ENCODE measurements at regions not wholly inside any gene's neighbourhood (a gene's known extent, or its start where the extent isn't known, plus 50 kb on each side); places are given as distances from the start of the nearest gene placed in this dataset.

DNA sequence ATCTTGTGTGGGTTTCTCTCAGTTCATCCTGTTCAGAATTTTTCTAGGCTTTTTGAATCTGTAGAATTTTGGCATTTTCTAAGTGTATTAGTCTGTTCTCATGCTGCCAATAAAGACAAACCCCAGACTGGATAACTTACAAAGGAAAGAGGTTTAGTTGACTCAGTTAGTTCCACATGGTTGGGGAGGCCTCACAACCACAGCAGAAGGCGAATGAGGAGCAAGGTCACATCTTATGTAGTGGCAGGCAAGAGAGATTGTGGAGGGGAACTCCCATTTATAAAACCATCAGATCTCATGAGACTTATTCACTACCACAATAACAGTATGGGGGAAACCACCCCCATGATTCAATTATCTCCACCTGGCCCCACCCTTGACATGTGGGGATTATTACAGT lies 199.2 kb downstream of the ST6GAL2 start:
- H3K27me3 ChIP-seq, result no peaks in the 10 kb centered on the region
- intact Hi-C loops (cut with DNase I), result no loop called here
- no peaks in the 10 kb centered on the region for H3K4me1 ChIP-seq
- H3K36me3 ChIP-seq, result no peaks in the 10 kb centered on the region
- H3K9me3 ChIP-seq, result peaks cover 0 to 10% (median 0%) of the 10 kb centered on the region in 3 donors
- 100% methylated on average over 1 of the region's 1 CpG; no CpG with 5 or more reads in 1 of the 2 donors for WGBS, 2 donors
- no peak for DNase-seq
- TF ChIP-seq POLR2A (IDR thresholded peaks at IDR 0.05), result no peak
- TF ChIP-seq, protein P1, sequence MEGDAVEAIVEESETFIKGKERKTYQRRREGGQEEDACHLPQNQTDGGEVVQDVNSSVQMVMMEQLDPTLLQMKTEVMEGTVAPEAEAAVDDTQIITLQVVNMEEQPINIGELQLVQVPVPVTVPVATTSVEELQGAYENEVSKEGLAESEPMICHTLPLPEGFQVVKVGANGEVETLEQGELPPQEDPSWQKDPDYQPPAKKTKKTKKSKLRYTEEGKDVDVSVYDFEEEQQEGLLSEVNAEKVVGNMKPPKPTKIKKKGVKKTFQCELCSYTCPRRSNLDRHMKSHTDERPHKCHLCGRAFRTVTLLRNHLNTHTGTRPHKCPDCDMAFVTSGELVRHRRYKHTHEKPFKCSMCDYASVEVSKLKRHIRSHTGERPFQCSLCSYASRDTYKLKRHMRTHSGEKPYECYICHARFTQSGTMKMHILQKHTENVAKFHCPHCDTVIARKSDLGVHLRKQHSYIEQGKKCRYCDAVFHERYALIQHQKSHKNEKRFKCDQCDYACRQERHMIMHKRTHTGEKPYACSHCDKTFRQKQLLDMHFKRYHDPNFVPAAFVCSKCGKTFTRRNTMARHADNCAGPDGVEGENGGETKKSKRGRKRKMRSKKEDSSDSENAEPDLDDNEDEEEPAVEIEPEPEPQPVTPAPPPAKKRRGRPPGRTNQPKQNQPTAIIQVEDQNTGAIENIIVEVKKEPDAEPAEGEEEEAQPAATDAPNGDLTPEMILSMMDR (IDR thresholded peaks at IDR 0.05), result no peak
- H3K27ac ChIP-seq, result no peak overlapping the region
- H3K4me3 ChIP-seq, result no peak overlapping the region

DNA sequence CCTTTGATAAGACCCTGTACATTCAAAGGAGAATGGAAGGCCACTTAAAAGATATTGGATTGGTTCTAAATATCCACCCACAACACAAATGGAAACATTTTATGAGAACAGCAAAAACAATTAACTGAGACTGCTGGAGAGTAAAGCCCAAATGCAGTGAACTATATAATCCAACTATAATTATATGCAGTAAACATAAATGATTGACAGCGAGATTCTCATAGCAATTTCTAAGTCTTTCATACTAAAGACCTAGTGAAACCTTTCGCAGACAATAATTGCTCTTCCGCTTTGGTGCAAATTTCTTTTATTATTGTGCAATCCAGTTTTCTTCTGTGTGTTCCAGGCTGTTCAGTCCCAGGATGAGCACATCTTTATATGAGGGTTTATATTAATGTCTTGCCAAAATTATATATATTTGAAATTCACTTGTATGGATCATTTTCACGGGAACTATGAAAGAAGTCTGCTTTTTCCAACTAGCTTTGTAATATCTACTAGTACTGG lies 190.9 kb downstream of the ST6GAL2 start:
- intact Hi-C loops (cut with DNase I), result no loop called here
- H3K4me3 ChIP-seq, result no peak overlapping the region
- no peaks in the 10 kb centered on the region for H3K4me1 ChIP-seq
- H3K27ac ChIP-seq, result no peak overlapping the region
- no peak for DNase-seq
- H3K27me3 ChIP-seq, result no peaks in the 10 kb centered on the region
- H3K9me3 ChIP-seq, result no peaks in the 10 kb centered on the region
- no peaks in the 10 kb centered on the region for H3K36me3 ChIP-seq
- TF ChIP-seq, protein P1 (IDR thresholded peaks at IDR 0.05), result no peak
- no peak for TF ChIP-seq POLR2A (IDR thresholded peaks at IDR 0.05)
- whole genome bisulfite sequencing, 2 donors, result 89 to 92% methylated on average over 4 of the region's 4 CpGs

DNA sequence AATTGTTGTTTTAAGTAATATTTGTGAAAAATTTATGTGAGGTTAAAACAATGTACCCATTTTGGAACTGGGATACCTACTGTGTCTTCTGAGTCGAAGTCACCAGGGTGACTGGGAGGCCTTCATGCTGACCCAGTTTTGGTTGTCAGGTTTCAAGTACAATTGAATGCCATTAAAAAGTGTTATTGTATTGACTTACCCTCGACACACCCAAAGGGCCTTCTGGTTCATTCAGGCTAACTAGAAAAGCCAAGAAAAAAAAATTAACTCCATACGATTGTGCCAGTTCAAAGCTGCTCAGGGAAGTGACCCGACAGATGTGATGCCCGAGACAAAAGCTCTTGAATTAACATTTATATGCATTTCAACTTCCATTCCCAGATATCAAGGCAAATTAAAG lies 190.0 kb downstream of the ST6GAL2 start:
- Histone ChIP-seq H3K27me3 (no peaks in the 10 kb centered on the region), H3K9me3 (no peaks in the 10 kb centered on the region), H3K4me3 (no peak overlapping the region), H3K27ac (no peak overlapping the region), H3K36me3 (no peaks in the 10 kb centered on the region), H3K4me1 (no peaks in the 10 kb centered on the region)
- intact Hi-C loops (cut with DNase I), result no loop called here
- no peak for DNase-seq
- 74 to 84% methylated on average over 5 of the region's 5 CpGs for WGBS, 2 donors
- TF ChIP-seq, protein P1 (IDR thresholded peaks at IDR 0.05), result no peak
- no peak for TF ChIP-seq POLR2A (IDR thresholded peaks at IDR 0.05)

DNA sequence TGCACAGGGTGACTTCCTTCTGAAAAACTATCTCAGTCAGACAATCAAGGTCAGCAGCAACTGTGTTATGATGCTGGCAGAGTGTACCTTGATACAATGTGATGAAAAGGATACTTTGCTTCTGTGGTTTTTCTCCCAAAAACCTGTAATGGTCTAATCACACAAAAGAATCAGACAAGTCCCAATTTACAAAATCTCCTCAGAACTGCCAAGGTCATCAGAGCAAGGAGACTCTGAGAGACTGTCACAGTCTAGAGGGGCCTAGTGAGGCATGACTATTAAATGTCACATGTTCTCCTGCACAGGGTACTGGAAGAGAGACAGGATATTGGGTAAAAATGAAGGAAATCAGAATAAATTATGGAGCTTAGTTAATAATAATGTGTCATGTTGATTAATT lies 185.4 kb downstream of the ST6GAL2 start:
- TF ChIP-seq, protein P1 (IDR thresholded peaks at IDR 0.05), result no peak
- no peak for TF ChIP-seq POLR2A (IDR thresholded peaks at IDR 0.05)
- no peak overlapping the region for H3K4me3 ChIP-seq
- H3K36me3 ChIP-seq, result no peaks in the 10 kb centered on the region
- H3K27ac ChIP-seq, result no peak overlapping the region
- no peaks in the 10 kb centered on the region for H3K27me3 ChIP-seq
- no peak for DNase-seq
- H3K9me3 ChIP-seq, result no peaks in the 10 kb centered on the region
- intact Hi-C loops (cut with DNase I), result no loop called here
- no peaks in the 10 kb centered on the region for H3K4me1 ChIP-seq

DNA sequence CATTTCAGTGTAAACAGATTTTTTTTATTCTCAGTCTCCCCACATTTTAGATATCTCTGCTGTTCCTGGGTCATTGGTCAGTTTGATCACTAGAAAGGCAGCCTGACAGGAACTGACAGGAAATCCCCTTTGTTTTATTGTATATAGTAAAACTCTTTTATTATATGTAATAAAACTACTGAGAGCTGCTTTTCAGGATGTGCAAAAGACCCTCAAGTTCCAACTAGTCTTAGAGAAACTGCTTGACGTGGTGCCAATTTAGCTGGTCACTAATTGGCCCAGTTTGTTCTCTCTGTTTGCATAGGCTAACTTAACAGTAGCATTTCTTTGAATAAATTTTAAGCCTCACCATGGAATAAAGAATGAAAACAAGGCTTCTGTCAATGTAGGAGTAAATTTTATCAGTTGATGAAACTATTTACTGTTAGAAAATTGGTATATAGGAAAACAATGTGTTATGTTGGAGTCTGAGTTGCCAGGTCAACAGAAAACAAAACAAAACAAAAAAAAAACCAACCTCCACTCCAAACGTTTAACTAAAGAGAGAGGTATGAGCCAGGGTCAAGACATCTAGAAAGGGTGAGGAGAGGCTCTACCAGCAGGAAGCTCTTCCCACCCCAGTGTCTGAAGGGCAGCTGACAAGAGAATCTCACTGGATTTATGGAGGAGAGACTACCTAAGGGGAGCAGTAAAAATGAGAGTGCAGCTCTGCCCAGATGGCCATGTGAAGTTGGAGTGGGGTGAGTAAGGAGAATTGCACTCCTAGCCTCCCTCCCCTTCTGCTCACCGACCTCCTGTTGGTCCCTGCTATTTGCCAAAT lies 184.6 kb downstream of the ST6GAL2 start:
- intact Hi-C loops (cut with DNase I), result no loop called here
- Histone ChIP-seq H3K4me1 (no peaks in the 10 kb centered on the region), H3K4me3 (no peak overlapping the region), H3K27me3 (no peaks in the 10 kb centered on the region), H3K27ac (no peak overlapping the region), H3K36me3 (no peaks in the 10 kb centered on the region), H3K9me3 (no peaks in the 10 kb centered on the region)
- DNase-seq, result no peak
- TF ChIP-seq, protein P1 (IDR thresholded peaks at IDR 0.05), result no peak
- TF ChIP-seq POLR2A (IDR thresholded peaks at IDR 0.05), result no peak
- 52 to 59% methylated on average over 3 of the region's 3 CpGs for WGBS, 2 donors
